ENCODE measurements at regions not wholly inside any gene's neighbourhood (a gene's known extent, or its start where the extent isn't known, plus 50 kb on each side); places are given as distances from the start of the nearest gene placed in this dataset.

GRCh38 chr1:109818988-109819764, 55.5 kb upstream of the EPS8L3 start:
- H3K4me3 ChIP-seq (ENCODE audit: low read depth, poor library complexity, severe bottlenecking) = no peak overlapping the region
- intact Hi-C loops (cut with DNase I; ENCODE audit: low total_unique reads) = no loop called here
- TF ChIP-seq CTCF (IDR thresholded peaks at IDR 0.05) (no peak), POLR2A (IDR thresholded peaks at IDR 0.05) (no peak)
- peak in 1 of 2 donors; percentile 80 for DNase-seq (ENCODE audit: low spot score in 2 of 2)
- 90 to 94% methylated on average over 9 of the region's 9 CpGs for WGBS, 2 donors

DNA sequence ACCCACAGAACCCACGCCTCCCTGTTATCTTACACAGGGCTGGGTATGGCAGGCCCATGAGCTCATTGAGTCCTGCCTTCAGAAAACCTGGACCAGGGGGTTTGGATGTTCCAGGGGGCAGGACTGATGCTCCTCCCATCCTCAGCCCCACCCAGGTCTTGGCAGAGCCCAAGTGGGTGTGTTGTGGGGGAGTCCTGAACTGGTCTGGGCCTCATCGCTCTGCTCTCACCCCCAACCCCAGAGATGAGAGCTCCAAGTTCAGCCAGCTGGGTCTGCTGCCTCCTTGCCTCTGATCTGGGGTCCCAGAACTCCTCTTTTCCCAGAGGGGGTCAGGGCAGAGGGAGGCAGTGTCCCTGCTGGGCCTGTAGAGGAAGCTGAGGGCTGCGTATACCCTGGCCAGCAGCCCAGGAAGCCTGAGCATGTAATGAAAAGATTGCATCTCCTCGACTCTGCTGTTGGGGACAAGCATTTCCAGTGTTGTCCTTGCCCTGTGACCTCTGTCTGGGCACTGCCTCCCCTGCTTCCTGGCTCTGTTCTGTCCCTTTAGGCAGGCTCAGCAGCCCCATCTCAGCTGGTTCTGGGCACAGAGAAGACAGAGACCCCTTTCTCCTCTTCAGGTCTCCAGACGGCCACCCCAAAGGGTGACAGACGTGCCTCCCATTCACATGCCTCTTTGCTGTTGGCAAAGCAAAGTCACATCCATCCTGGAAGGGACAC, 54.7 kb upstream of the EPS8L3 start:
- WGBS, 2 donors = 80 to 85% methylated on average over 6 of the region's 6 CpGs
- no peak for TF ChIP-seq CTCF (IDR thresholded peaks at IDR 0.05)
- no peak for TF ChIP-seq POLR2A (IDR thresholded peaks at IDR 0.05)
- DNase-seq (ENCODE audit: low spot score in 2 of 2) = peak in 1 of 2 donors; percentile 78
- no peak overlapping the region for H3K4me3 ChIP-seq (ENCODE audit: low read depth, poor library complexity, severe bottlenecking)
- intact Hi-C loops (cut with DNase I; ENCODE audit: low total_unique reads) = no loop called here

- DNase-seq (ENCODE audit: low spot score in 2 of 2) = peak in 1 of 2 donors; percentile 54
- no peak for TF ChIP-seq CTCF (IDR thresholded peaks at IDR 0.05)
- TF ChIP-seq POLR2A (IDR thresholded peaks at IDR 0.05) = no peak
- intact Hi-C loops (cut with DNase I; ENCODE audit: low total_unique reads) = no loop called here
- 91 to 98% methylated on average over 2 of the region's 2 CpGs for WGBS, 2 donors
- H3K4me3 ChIP-seq (ENCODE audit: low read depth, poor library complexity, severe bottlenecking) = no peak overlapping the region
Observed at GRCh38 chr1:109817881-109818270, 54.2 kb upstream of the EPS8L3 start.

DNA sequence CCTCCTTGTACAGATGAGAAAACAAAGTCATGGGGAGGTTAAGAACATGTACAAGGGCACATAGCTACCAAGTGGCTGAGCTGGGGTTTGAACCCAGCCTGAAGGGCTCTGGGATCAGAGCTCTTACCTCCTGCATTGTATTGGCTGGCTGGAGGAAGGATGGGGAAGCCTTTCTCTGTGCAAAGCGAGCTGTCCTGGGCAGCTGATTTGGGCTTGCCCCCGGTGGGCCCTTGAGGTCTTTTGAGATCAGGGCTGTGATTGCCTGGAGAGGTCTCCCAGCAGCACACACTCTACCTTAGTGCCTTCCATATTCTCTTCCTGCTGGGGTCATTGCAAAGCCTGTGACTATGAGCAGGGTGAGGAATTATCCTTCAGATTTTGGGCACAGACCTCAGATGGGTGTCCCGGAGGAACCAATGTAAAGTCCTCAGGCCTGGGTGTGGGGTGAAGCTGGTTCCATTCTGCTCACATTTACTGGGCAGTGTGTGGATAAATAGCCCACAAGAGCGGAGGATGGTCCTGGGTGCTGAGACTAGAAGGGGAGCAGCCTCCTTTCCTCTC, 53.3 kb upstream of the EPS8L3 start:
- no peak overlapping the region for H3K4me3 ChIP-seq (ENCODE audit: low read depth, poor library complexity, severe bottlenecking)
- WGBS, 2 donors = 91 to 95% methylated on average over 3 to 4 of the region's 4 CpGs
- intact Hi-C loops (cut with DNase I; ENCODE audit: low total_unique reads) = no loop called here
- TF ChIP-seq POLR2A (IDR thresholded peaks at IDR 0.05) (no peak), CTCF (IDR thresholded peaks at IDR 0.05) (no peak)
- peak in 1 of 2 donors; percentile 61 for DNase-seq (ENCODE audit: low spot score in 2 of 2)

DNA sequence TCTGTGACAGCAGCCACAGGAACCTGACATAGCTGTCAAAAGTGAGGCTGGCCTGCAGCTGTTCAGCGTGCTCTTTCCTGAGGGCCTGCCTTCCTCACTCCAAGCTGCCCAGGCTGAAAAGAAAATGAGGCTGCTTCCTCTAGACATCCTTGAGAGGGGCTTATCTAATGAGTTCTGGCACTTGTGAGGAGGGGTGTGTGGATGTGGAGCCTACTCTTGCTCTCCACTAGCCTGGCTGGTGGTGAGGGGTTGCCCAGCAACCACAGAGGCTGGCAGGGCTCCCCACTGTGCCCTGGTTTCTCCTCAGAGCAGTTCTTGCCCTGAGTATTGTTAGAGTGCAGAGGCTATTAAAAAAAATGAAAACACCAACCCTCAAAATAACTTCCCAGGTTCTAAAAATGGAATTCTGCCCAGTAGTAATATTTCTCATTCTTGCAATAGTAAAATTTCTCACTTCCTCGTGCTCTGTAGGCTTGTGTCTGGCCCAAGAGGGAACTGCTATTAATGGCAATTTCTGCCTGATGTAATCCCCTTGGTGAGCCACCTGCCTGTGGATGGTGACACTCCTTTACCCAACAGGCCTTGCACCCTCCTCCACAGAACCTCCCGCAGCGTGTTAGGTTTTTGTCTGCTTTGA, 52.6 kb upstream of the EPS8L3 start:
- intact Hi-C loops (cut with DNase I; ENCODE audit: low total_unique reads) = no loop called here
- DNase-seq (ENCODE audit: low spot score in 2 of 2) = peak in 1 of 2 donors; percentile 67
- WGBS, 2 donors = 69 to 81% methylated on average over 4 of the region's 4 CpGs
- no peak overlapping the region for H3K4me3 ChIP-seq (ENCODE audit: low read depth, poor library complexity, severe bottlenecking)
- TF ChIP-seq POLR2A (IDR thresholded peaks at IDR 0.05) (no peak), CTCF (IDR thresholded peaks at IDR 0.05) (no peak)

All from lower leg skin (tissue), 4 donors.